ENCODE measurements at regions not wholly inside any gene's neighbourhood (a gene's known extent, or its start where the extent isn't known, plus 50 kb on each side); places are given as distances from the start of the nearest gene placed in this dataset.

- no TSS peak for BruUV-seq (replicated peaks)
- peaks cover 30% of the 10 kb centered on the region for H3K4me1 ChIP-seq (ENCODE audit: insufficient read depth, low read length)
- DNase-seq, result peak; percentile 64
- no peak overlapping the region for H3K4me3 ChIP-seq (ENCODE audit: low read length)
- peaks cover 11% of the 10 kb centered on the region; the same call in 1 of the 2 replicates for H3K9me3 ChIP-seq (ENCODE audit: low read length)
- H3K27me3 ChIP-seq (ENCODE audit: low read length), result no peaks in the 10 kb centered on the region
- no peak overlapping the region for H3K27ac ChIP-seq (ENCODE audit: low read length)
- H3K9me2 ChIP-seq (replicated peaks; ENCODE audit: low read length), result no peaks in the 10 kb centered on the region
- ChIA-PET CTCF (no interaction called here), POLR2A (ENCODE audit: unreplicated experiment) (no interaction called here)
- no peaks in the 10 kb centered on the region for H3K79me2 ChIP-seq (ENCODE audit: low read length)
- H4K20me1 ChIP-seq (ENCODE audit: low read length), result no peaks in the 10 kb centered on the region
- peak overlapping the region; percentile 5; the same call in 1 of the 2 replicates for H3K4me2 ChIP-seq (ENCODE audit: low read length)
- ATAC-seq, result no peak
- no peak overlapping the region for H3K9ac ChIP-seq (ENCODE audit: low read length)
- intact Hi-C loops (cut with micrococcal nuclease), result no loop called here
- H3K36me3 ChIP-seq (ENCODE audit: low read depth, low read length), result peaks cover 7% of the 10 kb centered on the region; the same call in 1 of the 2 replicates
- H3F3A ChIP-seq (ENCODE audit: low read length, unreplicated experiment), result no peaks in the 10 kb centered on the region
- no peak overlapping the region for H2AFZ ChIP-seq (ENCODE audit: low read length)
- TF ChIP-seq EZH2phosphoT487 (IDR thresholded peaks at IDR 0.05; ENCODE audit: borderline replicate concordance, low read length) (no peak), EZH2 (IDR thresholded peaks at IDR 0.05; ENCODE audit: low read length, unreplicated experiment) (no peak)
These were observed 66.6 kb upstream of the STAM2 start for GRCh38 chr2:152241948-152242729.

GRCh38 chr2:152242787-152243472, 67.4 kb upstream of the STAM2 start:
- no peak for DNase-seq
- Histone ChIP-seq H3K4me3 (ENCODE audit: low read length) (no peak overlapping the region), H3K9ac (ENCODE audit: low read length) (no peak overlapping the region), H3K79me2 (ENCODE audit: low read length) (no peaks in the 10 kb centered on the region), H3F3A (ENCODE audit: low read length, unreplicated experiment) (no peaks in the 10 kb centered on the region), H3K9me2 (replicated peaks; ENCODE audit: low read length) (no peaks in the 10 kb centered on the region), H3K36me3 (ENCODE audit: low read depth, low read length) (peaks cover 7% of the 10 kb centered on the region; the same call in 1 of the 2 replicates), H3K27ac (ENCODE audit: low read length) (no peak overlapping the region), H3K27me3 (ENCODE audit: low read length) (no peaks in the 10 kb centered on the region), H2AFZ (ENCODE audit: low read length) (no peak overlapping the region), H4K20me1 (ENCODE audit: low read length) (no peaks in the 10 kb centered on the region), H3K4me2 (ENCODE audit: low read length) (no peak overlapping the region), H3K4me1 (ENCODE audit: insufficient read depth, low read length) (peaks cover 32% of the 10 kb centered on the region), H3K9me3 (ENCODE audit: low read length) (peaks cover 11% of the 10 kb centered on the region; the same call in 1 of the 2 replicates)
- no TSS peak for BruUV-seq (replicated peaks)
- POLR2A ChIA-PET (ENCODE audit: unreplicated experiment), result no interaction called here
- CTCF ChIA-PET, result no interaction called here
- ATAC-seq, result no peak
- no peak for TF ChIP-seq CTCF (conservative IDR thresholded peaks at IDR 0.05; ENCODE audit: low read depth, low read length)
- no peak for TF ChIP-seq EZH2phosphoT487 (IDR thresholded peaks at IDR 0.05; ENCODE audit: borderline replicate concordance, low read length)
- TF ChIP-seq EZH2 (IDR thresholded peaks at IDR 0.05; ENCODE audit: low read length, unreplicated experiment), result no peak
- intact Hi-C loops (cut with micrococcal nuclease), result no loop called here

GRCh38 chr2:152243761-152244640, 68.4 kb upstream of the STAM2 start:
- ATAC-seq (no peak), DNase-seq (no peak)
- H2AFZ ChIP-seq (ENCODE audit: low read length), result no peak overlapping the region
- H3K36me3 ChIP-seq (ENCODE audit: low read depth, low read length), result peaks cover 7% of the 10 kb centered on the region; the same call in 1 of the 2 replicates
- POLR2A ChIA-PET (ENCODE audit: unreplicated experiment), result no interaction called here
- BruUV-seq (replicated peaks), result no TSS peak
- no peak overlapping the region for H3K27ac ChIP-seq (ENCODE audit: low read length)
- CTCF ChIA-PET, result no interaction called here
- H3K79me2 ChIP-seq (ENCODE audit: low read length), result no peaks in the 10 kb centered on the region
- intact Hi-C loops (cut with micrococcal nuclease), result no loop called here
- H4K20me1 ChIP-seq (ENCODE audit: low read length), result no peaks in the 10 kb centered on the region
- H3K27me3 ChIP-seq (ENCODE audit: low read length), result no peaks in the 10 kb centered on the region
- no peak overlapping the region for H3K4me3 ChIP-seq (ENCODE audit: low read length)
- H3K4me2 ChIP-seq (ENCODE audit: low read length), result no peak overlapping the region
- H3K4me1 ChIP-seq (ENCODE audit: insufficient read depth, low read length), result peaks cover 32% of the 10 kb centered on the region
- H3K9me3 ChIP-seq (ENCODE audit: low read length), result peaks cover 11% of the 10 kb centered on the region; the same call in 1 of the 2 replicates
- H3F3A ChIP-seq (ENCODE audit: low read length, unreplicated experiment), result no peaks in the 10 kb centered on the region
- H3K9me2 ChIP-seq (replicated peaks; ENCODE audit: low read length), result no peaks in the 10 kb centered on the region
- H3K9ac ChIP-seq (ENCODE audit: low read length), result no peak overlapping the region
- no peak for TF ChIP-seq EZH2 (IDR thresholded peaks at IDR 0.05; ENCODE audit: low read length, unreplicated experiment)
- no peak for TF ChIP-seq CTCF (conservative IDR thresholded peaks at IDR 0.05; ENCODE audit: low read depth, low read length)

Measured in PC-3 (cell line).